C4-2B (cell line): ENCODE measurements at regions not wholly inside any gene's neighbourhood (a gene's known extent, or its start where the extent isn't known, plus 50 kb on each side); places are given as distances from the start of the nearest gene placed in this dataset.
"Not testable (repeated sequence)": the region's sequence is repeated elsewhere in the genome, so short reads cannot be mapped to it uniquely, and the experiment has no call there.

Experiments
- H3K27ac ChIP-seq: fragments of 450-650 bp; 2 replicates; pipeline ENCODE4 v1.5.1; 2017
- ZFX ChIP-seq: fragments of 450-650 bp; IDR thresholded peaks from 2 replicates; pipeline ENCODE4 v1.6.1; 2017
- TF ChIP-seq, protein P1 (sequence below): fragments of 450-650 bp; conservative IDR thresholded peaks from 2 replicates; pipeline ENCODE4 v1.5.1; 2017; ENCODE audit warnings: mild to moderate bottlenecking

DNA sequence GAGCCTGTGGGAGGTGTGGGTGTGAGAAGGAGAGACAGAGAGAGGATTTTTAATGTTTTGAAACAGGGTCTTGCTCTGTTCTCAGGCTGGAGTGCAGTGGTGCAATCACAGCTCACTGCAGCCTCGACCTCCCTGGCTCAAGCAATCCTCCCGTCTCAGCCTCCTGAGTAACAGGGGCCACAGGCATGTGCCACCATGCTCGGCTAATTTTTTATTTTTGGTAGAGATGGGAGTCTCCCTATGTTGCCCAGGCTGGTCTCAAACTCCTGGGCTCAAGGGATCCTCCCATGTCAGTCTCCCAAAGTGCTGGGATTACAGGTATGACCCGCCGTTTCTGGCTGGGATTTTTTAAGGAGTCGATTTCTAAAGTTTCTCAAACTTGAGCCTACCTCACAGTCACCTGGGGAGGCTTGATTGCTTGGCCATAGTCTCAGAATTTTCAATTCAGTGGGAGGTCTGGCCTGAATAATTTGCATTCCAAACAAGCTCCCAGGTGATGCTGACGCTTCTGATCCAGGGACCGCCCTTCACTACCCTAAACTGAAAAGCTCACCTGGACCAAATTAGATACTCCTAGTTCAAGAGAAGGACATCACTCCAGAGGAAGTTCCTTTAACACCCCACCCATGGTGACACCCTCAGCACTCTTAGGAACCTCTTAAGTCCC is 70.8 kb upstream of the SLC1A4 start:
- peak overlapping the region; percentile 43 for H3K27ac ChIP-seq
- TF ChIP-seq, protein P1, sequence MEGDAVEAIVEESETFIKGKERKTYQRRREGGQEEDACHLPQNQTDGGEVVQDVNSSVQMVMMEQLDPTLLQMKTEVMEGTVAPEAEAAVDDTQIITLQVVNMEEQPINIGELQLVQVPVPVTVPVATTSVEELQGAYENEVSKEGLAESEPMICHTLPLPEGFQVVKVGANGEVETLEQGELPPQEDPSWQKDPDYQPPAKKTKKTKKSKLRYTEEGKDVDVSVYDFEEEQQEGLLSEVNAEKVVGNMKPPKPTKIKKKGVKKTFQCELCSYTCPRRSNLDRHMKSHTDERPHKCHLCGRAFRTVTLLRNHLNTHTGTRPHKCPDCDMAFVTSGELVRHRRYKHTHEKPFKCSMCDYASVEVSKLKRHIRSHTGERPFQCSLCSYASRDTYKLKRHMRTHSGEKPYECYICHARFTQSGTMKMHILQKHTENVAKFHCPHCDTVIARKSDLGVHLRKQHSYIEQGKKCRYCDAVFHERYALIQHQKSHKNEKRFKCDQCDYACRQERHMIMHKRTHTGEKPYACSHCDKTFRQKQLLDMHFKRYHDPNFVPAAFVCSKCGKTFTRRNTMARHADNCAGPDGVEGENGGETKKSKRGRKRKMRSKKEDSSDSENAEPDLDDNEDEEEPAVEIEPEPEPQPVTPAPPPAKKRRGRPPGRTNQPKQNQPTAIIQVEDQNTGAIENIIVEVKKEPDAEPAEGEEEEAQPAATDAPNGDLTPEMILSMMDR = no peak
- no peak for TF ChIP-seq ZFX

DNA sequence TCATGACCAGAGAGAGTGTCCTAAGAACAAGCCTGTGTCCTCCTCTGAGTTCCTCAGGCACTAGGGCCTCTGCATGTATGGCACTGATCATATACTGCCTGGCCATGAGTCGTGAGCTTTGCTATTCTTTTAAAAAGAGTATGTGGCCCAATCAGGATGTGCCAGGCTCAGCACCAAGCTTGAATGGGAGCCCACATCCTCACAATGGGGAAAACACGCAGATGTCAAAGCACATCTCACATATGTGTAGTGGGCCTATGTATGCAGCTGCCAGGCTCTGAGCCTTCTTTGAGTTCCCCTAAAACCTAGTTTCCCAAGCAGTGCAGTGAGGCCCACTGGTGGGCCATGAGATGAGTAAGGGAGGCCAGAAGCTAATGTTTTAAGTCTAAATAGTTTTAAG is 69.9 kb upstream of the SLC1A4 start:
- TF ChIP-seq, protein P1 = no peak
- no peak for TF ChIP-seq ZFX
- H3K27ac ChIP-seq = no peak overlapping the region

DNA sequence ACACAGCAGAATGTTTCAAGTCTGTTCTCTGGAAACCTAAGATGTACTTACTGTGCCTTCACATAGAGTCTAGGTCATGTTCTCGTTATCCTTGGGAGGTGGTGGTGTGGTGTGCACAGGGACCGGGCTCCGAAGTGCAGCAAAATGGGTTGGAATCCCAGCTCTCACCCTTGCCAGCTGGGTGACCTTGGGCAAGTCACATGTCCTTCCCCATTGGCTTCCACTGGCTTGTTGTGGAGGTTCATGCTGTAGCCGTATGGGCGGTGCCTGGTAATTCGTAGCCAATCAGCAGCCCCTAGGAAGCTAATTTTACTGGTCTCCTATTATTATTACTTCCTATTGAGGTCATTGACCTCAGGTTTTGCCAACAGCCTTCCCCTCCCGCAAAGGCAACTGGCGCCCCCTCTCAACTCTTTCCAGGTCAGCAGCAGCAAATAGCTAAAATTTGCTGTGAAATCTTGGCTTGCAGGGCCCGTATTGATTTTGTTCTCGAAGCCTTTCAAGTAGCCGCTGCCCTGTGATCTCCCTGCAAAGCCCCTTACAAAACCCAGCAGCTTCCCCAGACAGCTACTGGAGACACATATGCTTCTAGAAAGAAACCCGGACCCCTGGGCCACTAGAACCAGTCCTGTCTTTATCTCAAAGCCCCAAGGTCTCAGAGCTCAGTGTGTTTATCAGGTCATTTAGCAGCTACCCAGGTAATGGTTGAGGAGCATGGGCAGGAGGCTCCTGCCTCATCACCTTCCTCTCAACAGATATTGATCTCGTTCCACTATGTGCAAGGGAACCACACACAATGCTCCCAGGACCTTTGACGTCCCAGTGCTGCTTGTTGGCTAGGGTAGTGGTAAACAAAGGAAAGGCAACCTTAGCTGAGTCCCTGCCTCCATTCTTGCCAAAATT is 66.5 kb upstream of the SLC1A4 start:
- H3K27ac ChIP-seq = no peak overlapping the region
- TF ChIP-seq ZFX = no peak

DNA sequence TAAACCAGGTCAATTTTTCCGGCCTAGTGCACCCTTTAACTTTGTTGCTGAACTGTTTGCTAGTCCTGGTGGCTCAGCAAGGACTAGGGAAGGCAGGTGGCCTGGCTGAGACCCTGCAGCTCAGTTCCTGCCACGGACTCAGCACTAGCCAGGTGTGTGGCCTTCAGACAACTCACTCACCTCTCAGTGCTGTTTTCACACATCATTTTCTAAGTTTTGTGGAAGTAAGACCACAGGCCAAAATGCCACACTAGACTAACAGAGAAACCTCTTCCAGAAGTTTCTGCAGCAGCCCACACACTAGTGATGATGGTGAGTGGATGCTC is 65.9 kb upstream of the SLC1A4 start:
- no peak overlapping the region for H3K27ac ChIP-seq
- no peak for TF ChIP-seq ZFX
- TF ChIP-seq, protein P1 = no peak

DNA sequence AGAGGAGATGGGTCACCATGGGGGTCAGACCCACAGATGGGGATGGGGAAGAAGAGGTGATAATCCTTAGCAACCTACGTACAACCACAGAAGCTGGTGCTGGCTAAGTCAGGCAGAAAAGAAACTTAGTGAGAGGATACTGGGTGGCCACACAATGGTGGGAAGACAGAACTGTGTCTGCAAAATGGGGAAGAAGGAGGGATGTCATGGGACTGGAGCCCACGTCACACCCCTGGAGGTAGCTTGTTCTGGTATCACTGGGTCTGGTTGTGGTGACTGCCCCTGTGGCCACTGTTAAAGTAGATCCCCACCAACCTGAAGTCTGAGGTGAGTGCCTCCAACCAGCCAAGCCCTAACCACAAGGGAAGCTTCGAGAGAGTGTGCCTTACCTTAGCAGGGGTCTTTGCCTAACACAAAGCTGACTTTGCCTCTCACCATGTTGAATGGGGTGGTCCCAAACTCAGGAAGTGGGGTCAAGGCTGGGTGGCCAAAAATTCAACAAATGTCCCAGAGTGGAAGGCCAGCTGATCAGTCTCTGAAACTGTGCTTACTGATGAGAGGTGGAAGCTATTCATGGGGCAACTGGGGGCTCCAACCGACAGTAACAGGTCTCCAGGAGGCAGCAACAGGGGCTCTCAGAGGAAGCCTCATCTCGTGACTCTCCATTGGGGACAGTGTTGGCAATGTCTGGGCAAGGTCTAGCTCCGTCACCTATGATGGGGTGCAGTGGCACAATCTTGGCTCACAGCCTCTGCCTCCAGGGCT is 64.8 kb upstream of the SLC1A4 start:
- H3K27ac ChIP-seq = no peak overlapping the region
- TF ChIP-seq, protein P1 = no peak
- TF ChIP-seq ZFX = no peak

DNA sequence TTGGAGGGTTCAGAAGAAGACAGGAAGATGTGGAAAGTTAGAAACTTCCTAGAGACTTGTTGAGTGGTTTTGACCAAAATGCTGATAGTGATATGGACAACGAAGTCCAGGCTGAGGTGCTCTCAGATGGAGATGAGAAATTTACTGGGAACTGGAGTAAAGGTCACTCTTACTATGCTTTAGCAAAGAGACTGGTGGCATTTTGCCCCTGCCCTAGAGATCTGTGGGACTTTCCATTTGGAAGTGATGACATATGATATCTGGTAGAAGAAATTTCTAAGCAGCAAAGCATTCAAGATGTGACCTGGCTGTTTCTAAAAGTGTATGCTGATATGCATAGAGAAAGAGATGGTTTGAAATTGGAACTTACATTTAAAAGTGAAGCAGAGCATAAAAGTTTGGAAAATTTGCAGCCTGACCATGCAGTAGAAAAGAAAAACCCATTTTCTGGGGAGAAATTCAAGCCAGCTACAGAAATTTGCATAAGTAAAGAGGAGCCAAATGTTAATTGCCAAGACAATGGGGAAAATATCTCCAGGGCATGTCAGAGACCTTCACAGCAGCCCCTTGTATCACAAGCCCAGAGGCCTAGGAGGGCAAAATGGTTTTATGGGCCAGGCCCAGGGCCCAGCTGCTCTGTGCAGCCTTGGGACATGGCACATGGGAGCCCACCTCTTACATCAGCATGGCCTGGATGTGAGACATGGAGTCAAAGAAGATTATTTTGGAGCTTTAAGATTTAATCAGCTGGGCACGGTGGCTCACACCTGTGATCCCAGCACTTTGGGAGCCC is 63.1 kb upstream of the SLC1A4 start:
- not testable (repeated sequence) for H3K27ac ChIP-seq

DNA sequence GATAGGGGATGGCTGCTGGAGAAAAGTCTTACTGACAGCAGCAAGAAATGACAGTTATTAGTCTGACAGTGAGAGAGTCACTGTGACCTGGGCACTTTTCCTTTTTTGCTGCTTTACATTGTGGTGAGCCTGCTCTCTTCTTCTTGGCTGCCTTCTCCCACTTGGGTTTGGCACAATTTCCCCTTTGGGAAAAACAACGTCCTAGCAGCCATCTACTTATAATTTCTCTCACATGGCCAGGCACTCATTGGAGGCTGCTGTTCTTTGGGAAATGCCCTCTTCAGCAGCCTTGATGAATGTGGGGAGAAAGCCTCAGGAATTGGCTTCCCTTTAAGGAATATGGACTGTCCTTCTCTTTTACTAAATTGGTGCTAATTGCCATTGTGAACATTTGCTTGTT is 60.4 kb upstream of the SLC1A4 start:
- H3K27ac ChIP-seq = no peak overlapping the region
- TF ChIP-seq ZFX = no peak

DNA sequence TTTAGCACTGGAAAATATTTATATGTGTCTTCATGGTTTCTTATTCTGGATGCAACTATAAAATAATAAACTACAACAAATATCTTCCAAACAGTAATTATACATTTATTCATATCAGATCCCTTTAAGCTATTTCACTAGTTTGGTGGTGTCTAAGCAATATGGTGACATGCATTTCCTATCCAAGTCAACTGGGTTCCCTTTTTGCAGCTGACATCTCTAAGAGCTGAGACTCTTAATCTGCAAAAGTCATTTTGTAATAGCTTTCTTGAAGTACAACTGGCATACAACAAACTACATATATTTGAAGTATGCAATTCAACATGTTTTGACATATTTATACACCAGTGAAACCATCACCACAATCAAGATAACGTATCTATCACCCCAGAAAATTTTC is 59.9 kb upstream of the SLC1A4 start:
- no peak overlapping the region for H3K27ac ChIP-seq
- TF ChIP-seq ZFX = no peak
- TF ChIP-seq, protein P1 = no peak
